GM10248 (cell line): ENCODE measurements at regions not wholly inside any gene's neighbourhood (a gene's known extent, or its start where the extent isn't known, plus 50 kb on each side); places are given as distances from the start of the nearest gene placed in this dataset.

Experiments used
- CTCF ChIA-PET: fragments of 300-600 bp; sonication (Branson Sonifier 250); formaldehyde crosslinking; extraction: SDS; loops from one replicate; lab custom pipeline; 2021; ENCODE audit warnings: antibody characterized with exemption; lab: Yijun Ruan, JAX
- POLR2A ChIA-PET: fragments of 350-650 bp; sonication (Branson Sonifier 250); formaldehyde crosslinking; extraction: SDS; loops from one replicate; lab custom pipeline; 2020; ENCODE audit warnings: antibody characterized with exemption; lab: Yijun Ruan, JAX
- DNase-seq: peaks from one replicate; pipeline ENCODE4 v3.0.0; 2012; ENCODE audit errors: extremely low spot score
- CTCF ChIP-seq: IDR thresholded peaks from 2 replicates; pipeline ENCODE4 v1.5.1; 2012; ENCODE audit warnings: mild to moderate bottlenecking, low read depth; ENCODE audit errors: extremely low read depth, missing control alignments, control extremely low read depth

- CTCF ChIA-PET, result interaction anchor here (1.0 to 1.8 kb wide), 5 partner anchors 9 to 36 kb away, joined by 3 to 4 read pairs (median 3); no protein-coding TSS in a partner anchor
- POLR2A ChIA-PET, result no interaction called here
These were observed 227.8 kb downstream of the NSG2 start for GRCh38 chr5:174273325-174273724.

GRCh38 chr5:174275959-174276358 lies 230.5 kb downstream of the NSG2 start:
- ChIA-PET CTCF (no interaction called here), POLR2A (no interaction called here)
- DNase-seq, result no peak
- no peak for TF ChIP-seq CTCF

More at GRCh38 chr5:174273325-174273724, 227.8 kb downstream of the NSG2 start:
- TF ChIP-seq CTCF, result no peak
- peak; percentile 32 for DNase-seq

GRCh38 chr5:174281089-174281760 lies 235.7 kb downstream of the NSG2 start:
- TF ChIP-seq CTCF, result no peak
- CTCF ChIA-PET, result interaction anchor here (1.1 to 1.5 kb wide), 3 partner anchors 11 to 46 kb away, joined by 3 to 5 read pairs (median 3); no protein-coding TSS in a partner anchor
- no peak for DNase-seq
- POLR2A ChIA-PET, result no interaction called here

GRCh38 chr5:174281855-174282254 lies 236.3 kb downstream of the NSG2 start:
- ChIA-PET CTCF (interaction anchor here (1.1 to 1.2 kb wide), 3 partner anchors 8 to 45 kb away, joined by 3 to 4 read pairs (median 3); no protein-coding TSS in a partner anchor), POLR2A (no interaction called here)
- DNase-seq, result no peak
- TF ChIP-seq CTCF, result no peak

- POLR2A ChIA-PET, result no interaction called here
- CTCF ChIA-PET, result interaction anchor here (1.1 to 1.2 kb wide), 2 partner anchors 9 to 45 kb away, joined by 3 to 4 read pairs; no protein-coding TSS in a partner anchor
- DNase-seq, result no peak
- TF ChIP-seq CTCF, result no peak
These were observed 236.9 kb downstream of the NSG2 start for GRCh38 chr5:174282391-174282790.

GRCh38 chr5:174283211-174284005 lies 237.9 kb downstream of the NSG2 start:
- CTCF ChIA-PET, result interaction anchor here (1.0 kb wide), 2 partner anchors 9 to 26 kb away, joined by 3 read pairs; no protein-coding TSS in a partner anchor
- TF ChIP-seq CTCF, result no peak
- DNase-seq, result no peak
- POLR2A ChIA-PET, result no interaction called here
